NCI-H446 (cell line): ENCODE measurements at regions not wholly inside any gene's neighbourhood (a gene's known extent, or its start where the extent isn't known, plus 50 kb on each side); places are given as distances from the start of the nearest gene placed in this dataset.

Experiments
- DNase-seq, 2 experiments: peaks; one replicate each; lab custom pipeline; 2025; lab: John Stamatoyannopoulos, UW

DNA sequence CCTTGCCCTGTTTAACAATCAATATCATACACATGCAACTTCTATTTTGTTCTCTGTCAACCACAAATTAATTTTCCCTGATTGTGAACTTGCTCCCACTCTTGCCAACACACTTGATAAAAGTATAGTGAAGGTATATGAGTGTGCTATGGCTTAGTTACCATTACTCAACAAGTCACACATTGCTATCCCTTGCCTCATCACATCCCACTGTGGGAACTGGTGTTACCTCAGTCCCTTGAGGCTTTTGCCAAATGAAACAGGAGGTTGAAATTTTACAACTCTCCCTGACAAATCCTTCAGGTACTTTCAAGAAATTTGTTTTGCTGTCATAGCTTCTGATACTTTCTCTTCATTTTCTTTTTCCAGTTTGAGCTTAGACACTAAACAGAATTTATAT is 472.5 kb upstream of the SEMA3D start:
- no peak for DNase-seq

DNA sequence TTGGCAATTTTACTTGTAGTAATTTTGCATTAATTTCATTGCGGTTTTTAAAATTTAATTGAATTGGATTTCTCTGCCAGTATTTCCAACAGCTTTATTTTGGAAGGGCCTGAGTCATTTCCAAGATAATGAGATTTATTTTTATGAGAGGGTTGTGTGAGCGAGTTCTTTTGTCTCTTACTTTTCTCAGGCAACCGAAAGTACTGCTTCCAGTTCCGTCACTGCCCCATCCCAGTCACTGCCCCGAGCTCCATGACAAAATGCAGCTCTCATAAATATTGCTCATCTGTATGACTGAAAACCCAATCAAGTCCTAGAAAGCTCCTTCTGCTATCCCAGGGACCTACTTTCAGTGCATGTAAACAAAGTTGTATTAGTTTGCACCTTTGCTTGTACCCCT is 468.4 kb upstream of the SEMA3D start:
- DNase-seq: no peak

GRCh38 chr7:85644272-85644671 is 457.4 kb upstream of the SEMA3D start:
- DNase-seq: no peak

DNA sequence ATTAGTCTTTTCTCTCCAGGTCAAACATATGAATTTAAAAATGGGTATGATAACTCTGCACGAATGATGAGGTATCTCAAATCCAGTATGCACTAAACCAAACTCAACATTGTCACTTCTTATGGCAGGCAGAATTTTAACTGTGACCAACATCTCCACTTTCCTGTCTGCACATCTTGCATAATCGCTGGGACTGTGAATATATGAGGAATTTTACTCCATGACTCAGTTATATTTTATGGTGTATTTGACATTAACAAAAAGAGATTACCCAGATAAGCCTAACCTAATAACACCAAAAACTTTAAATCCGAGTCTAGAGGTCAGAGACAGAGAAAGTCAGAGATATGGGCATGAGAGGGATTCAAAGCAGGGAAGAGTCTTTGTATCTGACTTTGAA is 454.5 kb upstream of the SEMA3D start:
- no peak for DNase-seq

- DNase-seq: no peak
Observed at GRCh38 chr7:85638394-85638793, 451.5 kb upstream of the SEMA3D start.

- no peak for DNase-seq
Observed at GRCh38 chr7:85634951-85635350, 448.1 kb upstream of the SEMA3D start.

GRCh38 chr7:85630904-85631600 is 444.2 kb upstream of the SEMA3D start:
- no peak for DNase-seq

- no peak for DNase-seq
Observed at GRCh38 chr7:85627791-85628586, 441.1 kb upstream of the SEMA3D start.

GRCh38 chr7:85622059-85622458 is 435.2 kb upstream of the SEMA3D start:
- no peak for DNase-seq

GRCh38 chr7:85620936-85621685 is 434.3 kb upstream of the SEMA3D start:
- no peak for DNase-seq

GRCh38 chr7:85619236-85619635 is 432.4 kb upstream of the SEMA3D start:
- DNase-seq: no peak

- DNase-seq: no peak
Observed at GRCh38 chr7:85614684-85615083, 427.8 kb upstream of the SEMA3D start.

DNA sequence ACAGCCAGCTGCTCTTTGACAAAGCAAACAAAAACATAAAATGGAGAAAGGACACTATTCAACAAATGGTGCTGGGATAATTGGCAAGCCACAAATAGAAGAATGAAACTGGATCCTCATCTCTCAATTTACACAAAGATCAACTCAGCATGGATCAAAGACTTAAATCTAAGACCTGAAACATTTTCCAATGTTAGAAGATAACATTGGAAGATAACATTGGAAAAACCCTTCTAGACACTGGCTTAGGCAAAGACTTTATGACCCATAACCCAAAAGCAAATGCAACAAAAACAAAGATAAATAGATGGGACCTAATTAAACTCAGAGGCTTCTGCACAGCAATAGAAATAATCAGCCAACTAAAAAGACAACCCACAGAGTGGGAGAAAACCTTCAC is 425.7 kb upstream of the SEMA3D start:
- no peak for DNase-seq

- no peak for DNase-seq
Observed at GRCh38 chr7:85608804-85609203, 421.9 kb upstream of the SEMA3D start.

DNA sequence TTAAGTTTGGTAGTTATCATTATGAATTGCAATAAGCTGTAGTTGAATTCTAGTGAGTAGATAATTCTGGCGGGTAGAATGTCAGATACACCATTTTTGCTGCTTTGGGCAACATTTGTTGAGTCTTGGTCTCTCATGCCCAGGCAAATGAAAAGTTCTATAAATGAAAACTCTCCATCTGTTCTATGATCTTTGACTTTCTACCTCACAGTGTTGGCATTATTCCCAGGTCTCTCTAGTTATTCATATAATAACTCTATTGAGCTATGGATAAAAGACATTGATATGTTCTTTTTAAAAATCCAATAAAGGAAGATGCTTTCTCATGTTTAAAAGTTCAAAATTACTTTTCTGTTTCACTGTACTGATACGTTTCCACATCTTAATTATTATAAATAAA is 415.3 kb upstream of the SEMA3D start:
- peak; percentile 35 to 87 for DNase-seq

DNA sequence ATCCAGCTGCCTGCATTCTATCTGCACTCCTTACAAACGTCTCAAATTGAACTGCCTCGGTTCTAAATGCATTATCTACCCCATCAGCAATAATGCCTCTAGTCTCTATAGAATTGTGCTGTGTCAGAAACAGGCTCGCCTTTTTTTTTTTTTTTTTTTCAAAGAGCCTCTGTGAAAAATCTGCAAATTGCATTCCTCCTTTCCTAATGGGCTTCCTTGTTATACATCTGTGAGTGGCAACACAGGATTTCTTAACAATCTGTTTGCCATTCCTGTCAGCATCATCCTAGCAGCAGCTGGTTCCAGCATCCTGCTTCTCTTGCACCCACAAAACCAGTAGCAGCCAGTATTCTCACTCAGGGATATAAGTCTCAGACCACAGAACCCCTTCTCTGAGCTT is 413.5 kb upstream of the SEMA3D start:
- peak in 1 of 2 experiments; percentile 10 for DNase-seq

- DNase-seq: no peak
Observed at GRCh38 chr7:85596827-85597226, 410.0 kb upstream of the SEMA3D start.

GRCh38 chr7:85595750-85596178 is 408.9 kb upstream of the SEMA3D start:
- DNase-seq: no peak

DNA sequence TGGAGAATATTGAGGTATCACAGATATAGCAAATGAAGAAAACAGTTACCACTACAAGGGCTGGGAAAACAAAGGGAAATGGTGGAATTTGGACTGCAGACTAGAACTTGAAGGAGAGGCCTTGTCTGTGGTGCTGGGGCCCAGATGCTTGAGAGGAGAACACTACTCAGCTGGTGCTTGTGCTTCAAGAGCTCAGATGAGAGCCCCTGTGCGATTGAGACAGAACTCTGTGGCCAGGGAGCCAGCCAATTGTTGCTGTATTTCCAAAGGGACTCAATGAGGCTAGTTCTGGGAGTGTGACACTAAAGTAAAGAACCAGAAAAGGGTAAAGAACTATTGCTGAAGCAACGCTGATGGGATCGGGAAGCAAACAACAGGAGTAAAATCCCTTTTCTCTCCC is 406.5 kb upstream of the SEMA3D start:
- no peak for DNase-seq

DNA sequence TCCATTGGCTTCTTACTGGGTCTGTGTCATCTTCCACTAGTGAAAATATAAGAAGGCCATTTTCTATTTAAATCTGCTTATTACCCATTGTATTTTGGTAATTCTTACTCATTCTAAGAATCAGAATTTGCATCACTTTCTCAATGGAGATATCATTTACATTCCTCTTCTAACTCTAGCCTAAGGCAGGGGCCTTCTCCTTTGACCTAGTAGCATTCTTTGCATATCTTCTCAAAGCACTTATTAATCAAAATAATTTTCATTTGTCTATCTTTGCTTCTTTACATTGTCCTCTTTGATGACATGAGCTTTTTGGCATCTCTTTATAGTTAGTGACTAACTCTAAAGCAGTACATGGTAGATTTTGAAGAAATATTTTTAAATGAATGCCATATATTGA is 400.9 kb upstream of the SEMA3D start:
- DNase-seq: no peak

GRCh38 chr7:85586091-85586490 is 399.2 kb upstream of the SEMA3D start:
- DNase-seq: no peak

- DNase-seq: no peak
Observed at GRCh38 chr7:85583131-85583953, 396.5 kb upstream of the SEMA3D start.
